ENCODE measurements at regions not wholly inside any gene's neighbourhood (a gene's known extent, or its start where the extent isn't known, plus 50 kb on each side); places are given as distances from the start of the nearest gene placed in this dataset.

- TF ChIP-seq CTCF (IDR thresholded peaks at IDR 0.05; ENCODE audit: poor library complexity, severe bottlenecking) (peak; percentile 71), EP300 (conservative IDR thresholded peaks at IDR 0.05; ENCODE audit: poor library complexity, severe bottlenecking) (no peak), REST (IDR thresholded peaks at IDR 0.05; ENCODE audit: borderline replicate concordance) (no peak), SMC3 (conservative IDR thresholded peaks at IDR 0.05; ENCODE audit: poor library complexity) (peak; percentile 79), TAF1 (IDR thresholded peaks at IDR 0.05; ENCODE audit: low read depth) (no peak), MXI1 (conservative IDR thresholded peaks at IDR 0.05; ENCODE audit: poor library complexity, severe bottlenecking) (no peak), RAD21 (conservative IDR thresholded peaks at IDR 0.05) (peak; percentile 72)
These were observed 174.8 kb downstream of the DKK1 start for GRCh38 chr10:52488606-52489485.

Data from neural cell (in vitro differentiated cells).